Hepatocyte (in vitro differentiated cells): ENCODE measurements at regions not wholly inside any gene's neighbourhood (a gene's known extent, or its start where the extent isn't known, plus 50 kb on each side); places are given as distances from the start of the nearest gene placed in this dataset.

Experiments
- EZH2 ChIP-seq: fragments of 200-600 bp; sonication (generic); IDR thresholded peaks from 2 replicates; pipeline ENCODE4 v1.6.1; 2016; ENCODE audit warnings: antibody characterized with exemption, mild to moderate bottlenecking, borderline replicate concordance
- TF ChIP-seq, protein P1 (sequence below): fragments of 200-600 bp; sonication (generic); IDR thresholded peaks from 2 replicates; pipeline ENCODE4 v1.5.1; 2016; ENCODE audit warnings: antibody characterized with exemption, mild to moderate bottlenecking; ENCODE audit not compliant: poor library complexity

DNA sequence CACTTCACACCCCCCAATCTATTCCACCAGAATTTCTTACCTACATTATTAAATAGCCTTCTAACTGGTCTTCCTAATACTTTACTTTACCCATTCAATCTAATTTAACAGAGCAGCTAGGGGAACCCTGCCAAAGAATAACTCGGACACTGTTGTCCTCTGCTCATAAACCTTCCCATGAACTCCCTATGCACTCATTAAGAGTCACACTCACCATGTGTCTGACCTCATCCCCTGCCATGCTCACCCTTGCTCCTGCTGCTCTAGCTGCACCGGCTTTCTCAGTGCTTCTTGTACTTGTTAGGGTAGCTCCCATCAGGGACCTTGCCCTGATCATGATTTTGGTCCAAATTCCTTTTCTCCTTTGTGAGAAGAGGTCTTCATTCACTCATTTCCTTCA lies 54.6 kb upstream of the GUCY1A1 start:
- TF ChIP-seq, protein P1, sequence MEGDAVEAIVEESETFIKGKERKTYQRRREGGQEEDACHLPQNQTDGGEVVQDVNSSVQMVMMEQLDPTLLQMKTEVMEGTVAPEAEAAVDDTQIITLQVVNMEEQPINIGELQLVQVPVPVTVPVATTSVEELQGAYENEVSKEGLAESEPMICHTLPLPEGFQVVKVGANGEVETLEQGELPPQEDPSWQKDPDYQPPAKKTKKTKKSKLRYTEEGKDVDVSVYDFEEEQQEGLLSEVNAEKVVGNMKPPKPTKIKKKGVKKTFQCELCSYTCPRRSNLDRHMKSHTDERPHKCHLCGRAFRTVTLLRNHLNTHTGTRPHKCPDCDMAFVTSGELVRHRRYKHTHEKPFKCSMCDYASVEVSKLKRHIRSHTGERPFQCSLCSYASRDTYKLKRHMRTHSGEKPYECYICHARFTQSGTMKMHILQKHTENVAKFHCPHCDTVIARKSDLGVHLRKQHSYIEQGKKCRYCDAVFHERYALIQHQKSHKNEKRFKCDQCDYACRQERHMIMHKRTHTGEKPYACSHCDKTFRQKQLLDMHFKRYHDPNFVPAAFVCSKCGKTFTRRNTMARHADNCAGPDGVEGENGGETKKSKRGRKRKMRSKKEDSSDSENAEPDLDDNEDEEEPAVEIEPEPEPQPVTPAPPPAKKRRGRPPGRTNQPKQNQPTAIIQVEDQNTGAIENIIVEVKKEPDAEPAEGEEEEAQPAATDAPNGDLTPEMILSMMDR = no peak
- no peak for TF ChIP-seq EZH2
